ENCODE measurements at regions not wholly inside any gene's neighbourhood (a gene's known extent, or its start where the extent isn't known, plus 50 kb on each side); places are given as distances from the start of the nearest gene placed in this dataset.

GRCh38 chr5:106600803-106601202 is 1069.9 kb downstream of the EFNA5 start:
- in situ Hi-C loops (cut with MboI; ENCODE audit: low sequenced_read_pairs): no loop called here
- BruUV-seq (replicated peaks): no TSS peak
- Histone ChIP-seq H3K9ac (ENCODE audit: low read depth, low read length) (no peak overlapping the region), H2AK5ac (ENCODE audit: low read depth, low read length) (no peak overlapping the region), H3K4me2 (ENCODE audit: low read depth, low read length) (no peak overlapping the region), H4K5ac (ENCODE audit: low read depth, low read length) (no peak overlapping the region), H3K9me1 (ENCODE audit: insufficient read depth, low read length) (no peaks in the 10 kb centered on the region), H3K4me3 (ENCODE audit: insufficient read depth, low read depth, low read length) (no peak overlapping the region), H3K14ac (replicated peaks; ENCODE audit: low read depth, low read length) (no peak overlapping the region), H2BK120ac (ENCODE audit: low read depth, low read length) (no peak overlapping the region), H3K4ac (ENCODE audit: low read depth, low read length) (no peak overlapping the region), H3K9me3 (ENCODE audit: control insufficient read depth, insufficient read depth, low read length) (no peaks in the 10 kb centered on the region), H3K36me3 (ENCODE audit: control insufficient read depth, insufficient read depth, low read length) (no peaks in the 10 kb centered on the region), H2AFZ (replicated peaks; ENCODE audit: low read length, poor library complexity) (no peak overlapping the region), H2BK20ac (ENCODE audit: low read depth, low read length) (no peak overlapping the region), H3K27ac (ENCODE audit: insufficient read depth, low read length) (no peak overlapping the region), H3K4me1 (ENCODE audit: control insufficient read depth, insufficient read depth, low read length) (no peaks in the 10 kb centered on the region), H2BK15ac (ENCODE audit: low read depth, low read length) (no peak overlapping the region), H3K56ac (ENCODE audit: extremely low read depth, insufficient read depth, low read length) (no peak overlapping the region), H4K91ac (ENCODE audit: insufficient read depth, low read depth, low read length) (no peak overlapping the region), H3K27me3 (ENCODE audit: control insufficient read depth, insufficient read depth, low read length) (no peaks in the 10 kb centered on the region), H2BK5ac (ENCODE audit: low read depth, low read length, poor library complexity, severe bottlenecking) (no peak overlapping the region), H4K20me1 (ENCODE audit: insufficient read depth, low read length) (no peaks in the 10 kb centered on the region), H2AK9ac (replicated peaks; ENCODE audit: low read depth, low read length, poor library complexity) (no peak overlapping the region), H3K79me1 (ENCODE audit: low read depth in 1 of 2, low read length in 2 of 2) (no peaks in the 10 kb centered on the region), H4K8ac (ENCODE audit: low read depth in 2 of 2, low read length in 2 of 2) (no peak overlapping the region), H3K23ac (ENCODE audit: low read depth, low read length) (no peak overlapping the region), H3K18ac (ENCODE audit: low read depth, low read length) (no peak overlapping the region)
- ATAC-seq (ENCODE audit: low read depth): no peak
- no CpG with 5 or more reads among the region's 1 CpG for WGBS, 2 experiments (ENCODE audit: extremely low coverage in 2 of 2, insufficient read length in 1 of 2)
- intact Hi-C loops (cut with micrococcal nuclease): no loop called here
- ChIA-PET POLR2A (ENCODE audit: unreplicated experiment) (no interaction called here), CTCF (no interaction called here)
- no peak for TF ChIP-seq POLR2A (IDR thresholded peaks at IDR 0.05; ENCODE audit: low read depth, low read length)
- TF ChIP-seq CTCF (conservative IDR thresholded peaks at IDR 0.05; ENCODE audit: low read depth, low read length): no peak
- no peak for TF ChIP-seq RAD21 (IDR thresholded peaks at IDR 0.05; ENCODE audit: low read length)
- no peak for TF ChIP-seq USF2 (IDR thresholded peaks at IDR 0.05; ENCODE audit: low read depth, low read length)
- TF ChIP-seq BHLHE40 (IDR thresholded peaks at IDR 0.05; ENCODE audit: low read depth, low read length): no peak
- no peak for TF ChIP-seq MAFK (IDR thresholded peaks at IDR 0.05; ENCODE audit: low read depth, low read length)
- no peak for TF ChIP-seq FOS (IDR thresholded peaks at IDR 0.05; ENCODE audit: low read depth, low read length)
- no peak for TF ChIP-seq CEBPB (IDR thresholded peaks at IDR 0.05; ENCODE audit: low read depth, low read length)
- TF ChIP-seq MXI1 (IDR thresholded peaks at IDR 0.05; ENCODE audit: borderline replicate concordance, low read depth, low read length): no peak
- no peak for TF ChIP-seq CHD1 (IDR thresholded peaks at IDR 0.05; ENCODE audit: low read depth, low read length)
- no peak for TF ChIP-seq RFX5 (IDR thresholded peaks at IDR 0.05; ENCODE audit: low read depth, low read length)
- TF ChIP-seq SMC3 (IDR thresholded peaks at IDR 0.05; ENCODE audit: low read depth, low read length): no peak
- TF ChIP-seq MAZ (IDR thresholded peaks at IDR 0.05; ENCODE audit: borderline replicate concordance, low read depth, low read length): no peak
- TF ChIP-seq RCOR1 (IDR thresholded peaks at IDR 0.05; ENCODE audit: insufficient replicate concordance, low read length): no peak
- no peak for TF ChIP-seq ELK1 (IDR thresholded peaks at IDR 0.05; ENCODE audit: borderline replicate concordance, low read depth, low read length)
- TF ChIP-seq NFE2L2 (IDR thresholded peaks at IDR 0.05; ENCODE audit: low read depth, low read length): no peak
- dilution Hi-C loops (cut with HindIII; ENCODE audit: low sequenced_read_pairs, unreplicated experiment): no loop called here
- no peak for DNase-seq

All from IMR-90 (cell line).